Occipital lobe (tissue), 1 donor: ENCODE measurements at regions not wholly inside any gene's neighbourhood (a gene's known extent, or its start where the extent isn't known, plus 50 kb on each side); places are given as distances from the start of the nearest gene placed in this dataset.

Experiments
- DNase-seq: peaks from one replicate; lab custom pipeline; 2025; lab: John Stamatoyannopoulos, UW

DNA sequence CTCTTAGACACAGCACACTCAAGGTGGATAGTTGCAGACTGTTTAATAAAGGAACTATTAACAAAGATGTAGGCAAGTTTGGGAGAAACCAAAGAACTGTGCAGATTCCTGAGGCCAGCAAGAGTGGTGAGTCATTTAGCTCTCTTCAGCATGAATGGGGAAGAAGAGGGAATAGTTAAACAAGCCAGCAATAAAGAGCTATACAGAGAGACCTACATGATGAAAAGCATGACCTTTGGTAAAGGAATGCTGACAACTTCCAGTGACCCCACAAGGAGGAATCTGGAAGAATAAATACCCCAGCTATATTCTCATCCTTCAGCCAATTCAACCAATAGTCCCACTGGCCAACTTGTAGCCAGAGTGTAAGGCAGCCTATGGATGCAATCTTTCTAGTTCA is 706.0 kb upstream of the GRAMD2B start:
- DNase-seq: no peak

GRCh38 chr5:125719681-125720347 is 703.4 kb upstream of the GRAMD2B start:
- no peak for DNase-seq

DNA sequence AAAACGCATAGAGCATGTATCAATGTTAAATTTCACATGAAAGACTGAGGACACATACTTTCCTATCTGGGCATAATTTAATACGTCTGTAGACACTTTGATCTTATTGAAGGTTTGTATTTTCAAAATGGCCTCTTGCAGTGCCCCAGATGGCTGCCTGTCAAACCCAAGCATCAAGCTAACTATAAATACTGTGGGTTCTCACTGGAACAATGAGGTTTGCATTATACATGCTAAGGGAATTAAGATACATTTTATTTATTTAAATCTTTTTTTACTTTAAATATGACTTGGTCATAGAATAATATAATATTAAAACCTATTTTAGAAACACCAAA is 702.9 kb upstream of the GRAMD2B start:
- no peak for DNase-seq

- DNase-seq: no peak
Measured at GRCh38 chr5:125720721-125721120, 702.5 kb upstream of the GRAMD2B start.

- DNase-seq: no peak
Measured at GRCh38 chr5:125722550-125722949, 700.7 kb upstream of the GRAMD2B start.

- no peak for DNase-seq
Measured at GRCh38 chr5:125725691-125726090, 697.5 kb upstream of the GRAMD2B start.

DNA sequence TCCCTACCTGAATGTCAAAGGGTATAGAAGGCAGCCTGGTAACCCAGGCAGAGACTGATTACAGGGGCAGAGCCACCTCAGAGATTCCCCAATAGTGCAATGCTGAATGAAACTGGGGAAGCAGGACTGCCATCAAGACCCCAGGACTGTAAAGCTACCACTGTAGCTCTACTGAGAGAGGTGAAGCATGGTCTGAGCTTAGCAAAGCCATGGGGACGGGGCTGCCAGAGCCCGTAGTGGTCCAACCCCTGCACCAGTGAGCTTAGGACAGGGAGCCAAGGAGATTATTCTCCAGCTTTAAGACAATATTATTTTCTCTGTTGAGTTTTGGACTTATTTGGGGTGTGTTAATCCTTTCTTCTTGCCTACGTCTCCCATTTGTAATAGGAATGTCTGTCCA is 679.3 kb upstream of the GRAMD2B start:
- no peak for DNase-seq

DNA sequence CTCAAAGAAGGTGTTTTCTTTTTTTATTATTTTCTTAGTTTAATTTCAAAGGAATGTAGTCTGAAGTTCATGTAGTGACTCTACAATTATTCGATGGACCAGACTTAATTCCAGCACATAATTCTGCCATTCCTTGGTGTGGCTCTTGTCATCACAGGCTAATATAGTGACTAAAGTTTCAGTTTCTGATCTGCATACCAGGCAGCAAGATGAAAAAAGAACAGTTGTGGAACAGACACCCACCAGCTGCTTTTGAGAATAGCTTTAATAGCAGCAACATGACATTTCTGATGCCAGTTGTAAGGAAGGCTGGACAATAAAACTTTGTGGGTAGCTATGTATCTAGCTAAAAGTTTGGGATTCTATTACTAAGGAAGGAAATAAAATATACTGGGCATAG is 676.3 kb upstream of the GRAMD2B start:
- DNase-seq: no peak

DNA sequence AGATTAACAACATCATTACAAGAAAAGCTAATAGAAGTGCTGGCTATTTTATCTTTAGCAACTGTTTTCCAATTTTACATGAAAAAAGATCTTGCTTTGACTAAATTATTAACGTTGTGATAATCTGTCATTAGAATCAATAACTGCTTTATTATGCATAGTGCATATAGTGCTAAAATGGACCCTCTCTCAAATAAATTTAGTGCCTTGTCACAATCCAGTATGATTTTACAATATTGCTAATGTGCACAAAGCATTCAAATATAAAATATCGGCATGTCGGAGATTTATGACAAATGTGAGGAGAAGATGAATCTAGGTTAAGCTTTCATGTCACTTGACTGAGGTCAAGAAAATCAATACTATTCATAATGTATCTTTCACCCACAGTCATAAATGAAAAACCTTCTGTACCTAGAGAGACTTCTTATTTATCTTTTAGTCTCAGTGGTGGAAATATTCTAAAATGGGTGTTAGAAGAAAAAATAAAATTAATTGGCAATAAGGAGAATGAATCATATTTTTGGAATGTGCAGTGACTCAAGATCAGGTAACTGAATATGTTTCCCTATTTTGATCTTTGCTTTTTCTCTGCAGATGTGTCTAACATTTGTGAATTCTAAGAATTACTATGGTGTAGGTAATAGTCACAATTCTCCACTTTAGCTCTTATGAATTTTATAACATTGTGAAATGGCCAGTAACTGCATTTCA is 672.9 kb upstream of the GRAMD2B start:
- DNase-seq: no peak

DNA sequence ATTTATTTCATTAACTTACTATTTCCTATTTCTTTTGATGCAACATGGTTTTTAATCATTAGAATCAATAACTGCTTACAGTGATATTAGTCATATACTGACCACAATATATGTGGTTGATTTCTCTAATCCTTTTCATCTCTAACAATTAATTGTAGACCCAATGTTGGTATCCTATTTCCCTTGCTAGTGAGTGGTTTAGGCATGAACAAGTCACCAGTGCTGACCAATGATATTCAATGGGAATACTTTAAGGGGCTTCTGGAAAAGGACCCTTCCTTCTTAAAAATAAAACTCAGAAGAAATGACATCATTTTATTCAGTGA is 672.4 kb upstream of the GRAMD2B start:
- no peak for DNase-seq

DNA sequence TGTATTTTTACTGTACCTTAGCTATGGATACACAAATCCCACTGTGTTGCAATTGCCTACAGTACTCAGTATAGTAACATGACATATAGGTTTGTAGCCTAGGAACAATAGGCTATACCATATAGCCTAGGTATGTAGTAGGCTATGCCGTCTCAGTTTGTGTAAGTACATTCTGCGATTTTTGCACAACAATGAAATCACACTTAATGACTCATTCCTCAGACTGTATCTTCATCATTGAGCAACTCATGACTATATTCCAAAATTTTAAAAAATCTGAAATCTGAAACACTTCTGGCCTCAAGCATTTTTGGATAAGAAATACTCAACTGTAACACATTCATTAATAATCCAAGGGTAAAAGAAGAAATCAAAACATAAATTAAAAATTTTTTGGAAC is 666.8 kb upstream of the GRAMD2B start:
- DNase-seq: no peak

DNA sequence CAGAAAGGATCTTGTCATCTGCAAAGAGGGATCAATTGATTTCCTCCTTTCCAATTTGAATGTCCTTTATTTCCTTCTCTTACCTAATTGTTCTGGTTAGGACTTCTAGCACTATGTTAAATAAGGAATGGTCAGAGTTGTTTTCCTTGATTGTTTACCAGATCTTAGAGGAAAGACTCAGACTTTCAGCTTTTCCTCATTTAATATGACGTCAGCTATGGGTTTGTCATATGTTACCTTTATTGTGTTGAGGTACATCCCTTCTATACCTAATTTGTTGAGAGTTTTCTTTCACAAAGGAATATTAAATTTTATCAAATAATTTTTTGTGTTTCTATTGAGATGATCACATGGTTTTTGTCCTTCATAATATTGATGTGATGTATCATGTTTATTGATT is 656.5 kb upstream of the GRAMD2B start:
- no peak for DNase-seq

- DNase-seq: no peak
Measured at GRCh38 chr5:125775896-125776295, 647.3 kb upstream of the GRAMD2B start.

DNA sequence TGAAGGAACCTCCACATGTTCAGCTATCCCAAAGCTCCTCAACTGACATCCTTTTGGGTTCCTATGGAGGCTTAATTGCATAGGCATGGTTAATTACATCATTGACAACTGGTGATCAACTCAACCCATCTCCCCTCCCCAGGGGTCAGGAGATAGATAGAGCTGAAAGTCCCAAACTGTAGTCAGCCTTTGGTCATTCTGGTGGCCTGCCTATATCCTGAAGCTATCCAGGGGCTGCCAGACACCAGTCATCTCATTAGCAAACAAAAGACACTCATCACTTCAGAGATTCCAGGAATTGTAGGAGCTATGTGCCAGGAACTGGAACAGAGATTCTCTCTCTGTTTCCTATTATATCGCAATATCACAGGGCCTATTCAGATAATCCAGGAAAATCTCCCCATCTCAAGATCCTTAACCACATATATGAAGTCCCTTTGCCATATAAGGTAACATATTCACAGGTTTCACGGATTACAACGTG is 646.5 kb upstream of the GRAMD2B start:
- no peak for DNase-seq

GRCh38 chr5:125778791-125779190 is 644.4 kb upstream of the GRAMD2B start:
- DNase-seq: no peak

DNA sequence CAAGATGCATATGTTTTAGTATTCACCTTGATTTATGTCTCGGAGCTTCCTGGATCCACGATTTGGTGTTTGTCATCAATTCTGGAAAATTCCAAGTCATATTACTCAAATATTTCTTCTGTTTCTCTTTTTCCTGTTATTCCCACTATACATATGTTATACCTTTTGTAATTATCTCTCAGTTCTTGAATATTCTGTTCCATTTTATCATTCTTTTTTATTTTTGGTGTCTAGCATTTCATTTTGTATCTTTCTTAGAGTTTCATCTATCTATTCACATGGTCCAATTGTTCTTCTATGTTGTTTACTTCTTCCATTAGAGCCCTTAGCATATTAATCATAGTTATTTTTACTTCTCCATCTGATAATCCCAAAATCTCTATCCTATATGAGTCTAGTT is 637.8 kb upstream of the GRAMD2B start:
- no peak for DNase-seq

DNA sequence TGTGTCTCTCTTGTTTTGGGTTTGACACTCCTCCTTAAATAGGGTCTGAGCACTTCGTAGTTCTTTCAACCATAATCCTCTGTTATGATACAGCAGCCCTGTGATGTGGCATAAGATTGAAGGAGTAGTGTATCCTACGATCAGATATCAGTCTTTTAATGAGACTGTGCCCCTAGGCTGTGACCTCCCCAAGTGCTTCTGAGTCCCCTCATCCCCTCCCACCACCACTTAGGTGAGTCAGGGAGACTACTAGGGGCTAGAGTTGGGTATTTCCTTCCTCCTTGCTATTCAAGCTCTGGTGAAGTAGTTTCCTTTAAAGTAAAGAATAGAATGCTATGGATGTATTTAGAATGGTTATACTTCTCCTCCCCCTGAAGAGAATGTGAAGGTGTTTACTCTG is 637.2 kb upstream of the GRAMD2B start:
- DNase-seq: no peak

- no peak for DNase-seq
Measured at GRCh38 chr5:125793470-125793869, 629.7 kb upstream of the GRAMD2B start.

DNA sequence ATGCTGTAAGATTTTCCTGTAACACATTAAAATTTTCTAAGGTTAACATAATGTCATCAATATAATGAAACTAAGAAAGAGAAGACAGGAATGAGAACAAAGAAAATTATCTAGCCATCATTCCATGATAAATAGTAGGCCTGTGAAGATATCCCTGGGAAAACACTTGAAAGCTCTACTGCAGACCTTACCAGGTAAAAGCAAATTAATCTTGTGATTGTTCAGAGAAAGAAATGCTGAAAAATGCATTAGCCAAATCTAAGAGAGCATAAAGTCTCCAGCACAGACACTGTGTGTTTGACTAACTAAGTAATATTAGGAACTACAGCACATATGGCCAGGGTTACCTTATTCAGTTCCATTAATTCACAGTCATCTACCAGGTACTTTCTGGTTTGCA is 628.3 kb upstream of the GRAMD2B start:
- no peak for DNase-seq

DNA sequence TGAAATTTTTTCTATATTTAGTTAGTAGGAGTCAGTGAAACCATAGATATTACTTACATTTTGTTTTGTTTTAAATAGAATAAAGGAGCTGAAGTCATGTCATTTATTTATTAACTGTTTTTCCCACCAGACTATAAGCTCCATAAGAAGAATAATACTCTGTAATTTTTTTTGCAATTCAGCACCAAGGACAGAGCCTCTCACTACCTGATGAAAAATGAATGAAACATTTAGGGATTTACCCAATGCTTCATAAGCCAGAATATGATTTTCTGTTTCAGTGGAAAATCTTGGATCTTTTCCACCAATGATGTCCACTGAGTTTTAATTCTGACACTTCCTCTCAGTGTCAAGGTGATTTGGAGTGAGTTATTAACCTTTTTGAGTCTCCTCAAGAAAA is 624.9 kb upstream of the GRAMD2B start:
- no peak for DNase-seq

DNA sequence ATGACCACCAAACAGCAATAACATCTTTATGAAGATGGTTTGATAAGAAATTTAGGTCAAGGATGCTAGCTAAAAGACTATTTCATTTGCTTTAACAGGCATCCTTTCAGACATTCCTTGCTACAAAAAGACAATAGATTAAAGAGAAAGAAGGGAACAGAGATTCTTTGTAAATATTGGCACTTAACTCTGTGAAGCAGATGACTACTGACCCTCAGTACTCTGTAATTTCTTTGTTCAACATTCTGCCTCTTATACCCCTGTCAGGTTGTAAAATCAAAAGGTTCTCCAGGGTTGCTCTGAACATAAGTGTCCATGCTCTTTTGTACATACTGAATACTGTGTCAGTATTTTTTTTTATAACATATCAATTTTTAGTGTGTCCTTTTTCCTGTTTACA is 610.6 kb upstream of the GRAMD2B start:
- DNase-seq: no peak

GRCh38 chr5:125813221-125813974 is 609.8 kb upstream of the GRAMD2B start:
- no peak for DNase-seq

GRCh38 chr5:125814119-125814518 is 609.1 kb upstream of the GRAMD2B start:
- DNase-seq: no peak
